GM12874 (cell line): ENCODE measurements at regions not wholly inside any gene's neighbourhood (a gene's known extent, or its start where the extent isn't known, plus 50 kb on each side); places are given as distances from the start of the nearest gene placed in this dataset.

Experiments
- CTCF ChIP-seq: IDR thresholded peaks from 2 replicates; pipeline ENCODE4 v1.5.1; 2011; ENCODE audit warnings: low read depth, mild to moderate bottlenecking, control low read depth, low read length, moderate library complexity; ENCODE audit not compliant: insufficient read depth

- no peak for TF ChIP-seq CTCF
Measured at GRCh38 chr3:40752492-40752891, 227.7 kb downstream of the ZNF621 start.

GRCh38 chr3:40753291-40753770 is 228.6 kb downstream of the ZNF621 start:
- TF ChIP-seq CTCF, result no peak

- no peak for TF ChIP-seq CTCF
Measured at GRCh38 chr3:40753951-40754350, 229.2 kb downstream of the ZNF621 start.

GRCh38 chr3:40754994-40755393 is 230.2 kb downstream of the ZNF621 start:
- TF ChIP-seq CTCF, result no peak

GRCh38 chr3:40756500-40756899 is 231.7 kb downstream of the ZNF621 start:
- no peak for TF ChIP-seq CTCF

GRCh38 chr3:40763807-40764206 is 239.0 kb downstream of the ZNF621 start:
- no peak for TF ChIP-seq CTCF

GRCh38 chr3:40764747-40765146 is 240.0 kb downstream of the ZNF621 start:
- TF ChIP-seq CTCF, result no peak

GRCh38 chr3:40765884-40766283 is 241.1 kb downstream of the ZNF621 start:
- TF ChIP-seq CTCF, result no peak
